GM12874 (cell line): ENCODE measurements at regions not wholly inside any gene's neighbourhood (a gene's known extent, or its start where the extent isn't known, plus 50 kb on each side); places are given as distances from the start of the nearest gene placed in this dataset.

Experiments used
- TF ChIP-seq, protein P1 (sequence below): IDR thresholded peaks from 2 replicates; pipeline ENCODE4 v1.5.1; 2011; ENCODE audit warnings: low read depth, mild to moderate bottlenecking, control low read depth, low read length, moderate library complexity; ENCODE audit not compliant: insufficient read depth

DNA sequence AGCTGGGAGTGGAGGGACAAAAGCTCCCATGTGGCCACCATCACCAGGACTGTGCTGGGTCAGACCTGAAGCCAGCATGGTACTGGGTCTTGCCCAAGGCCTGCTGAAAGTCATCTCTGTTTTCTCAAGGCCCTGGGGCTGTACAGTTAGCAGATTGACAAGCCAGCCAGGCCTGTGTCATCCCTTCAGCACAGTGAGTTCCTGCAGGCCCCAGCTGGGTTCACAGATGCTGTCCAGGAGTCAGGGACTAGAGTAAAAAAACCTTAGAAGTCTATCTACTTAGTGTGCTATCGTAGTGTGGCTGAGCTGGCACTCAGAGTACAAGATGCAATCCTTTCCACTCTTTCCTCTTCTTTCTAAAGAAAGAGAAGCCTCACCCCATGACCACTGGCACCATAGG, 246.0 kb upstream of the NAALADL2 start:
- TF ChIP-seq, protein P1, sequence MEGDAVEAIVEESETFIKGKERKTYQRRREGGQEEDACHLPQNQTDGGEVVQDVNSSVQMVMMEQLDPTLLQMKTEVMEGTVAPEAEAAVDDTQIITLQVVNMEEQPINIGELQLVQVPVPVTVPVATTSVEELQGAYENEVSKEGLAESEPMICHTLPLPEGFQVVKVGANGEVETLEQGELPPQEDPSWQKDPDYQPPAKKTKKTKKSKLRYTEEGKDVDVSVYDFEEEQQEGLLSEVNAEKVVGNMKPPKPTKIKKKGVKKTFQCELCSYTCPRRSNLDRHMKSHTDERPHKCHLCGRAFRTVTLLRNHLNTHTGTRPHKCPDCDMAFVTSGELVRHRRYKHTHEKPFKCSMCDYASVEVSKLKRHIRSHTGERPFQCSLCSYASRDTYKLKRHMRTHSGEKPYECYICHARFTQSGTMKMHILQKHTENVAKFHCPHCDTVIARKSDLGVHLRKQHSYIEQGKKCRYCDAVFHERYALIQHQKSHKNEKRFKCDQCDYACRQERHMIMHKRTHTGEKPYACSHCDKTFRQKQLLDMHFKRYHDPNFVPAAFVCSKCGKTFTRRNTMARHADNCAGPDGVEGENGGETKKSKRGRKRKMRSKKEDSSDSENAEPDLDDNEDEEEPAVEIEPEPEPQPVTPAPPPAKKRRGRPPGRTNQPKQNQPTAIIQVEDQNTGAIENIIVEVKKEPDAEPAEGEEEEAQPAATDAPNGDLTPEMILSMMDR = no peak

DNA sequence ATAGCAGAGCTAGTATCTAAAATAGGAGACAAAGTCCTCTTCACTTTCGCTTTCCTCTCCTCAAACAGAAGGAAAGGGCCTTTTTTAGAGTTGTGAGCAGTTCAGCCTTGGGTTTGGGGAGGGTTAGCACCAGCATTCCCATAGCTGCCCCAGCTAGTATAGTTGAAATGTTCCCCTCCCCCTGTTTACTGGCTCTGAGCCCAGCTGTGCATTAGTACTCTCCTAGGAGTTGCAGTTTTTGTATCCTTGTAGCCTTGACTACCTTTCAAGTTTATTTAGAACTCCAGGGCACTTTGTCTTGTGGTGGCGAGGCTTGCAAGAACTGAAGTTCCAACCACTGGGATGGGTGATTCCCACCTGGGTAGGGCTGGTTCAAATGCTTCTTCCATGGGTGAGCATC, 245.1 kb upstream of the NAALADL2 start:
- TF ChIP-seq, protein P1 = no peak

DNA sequence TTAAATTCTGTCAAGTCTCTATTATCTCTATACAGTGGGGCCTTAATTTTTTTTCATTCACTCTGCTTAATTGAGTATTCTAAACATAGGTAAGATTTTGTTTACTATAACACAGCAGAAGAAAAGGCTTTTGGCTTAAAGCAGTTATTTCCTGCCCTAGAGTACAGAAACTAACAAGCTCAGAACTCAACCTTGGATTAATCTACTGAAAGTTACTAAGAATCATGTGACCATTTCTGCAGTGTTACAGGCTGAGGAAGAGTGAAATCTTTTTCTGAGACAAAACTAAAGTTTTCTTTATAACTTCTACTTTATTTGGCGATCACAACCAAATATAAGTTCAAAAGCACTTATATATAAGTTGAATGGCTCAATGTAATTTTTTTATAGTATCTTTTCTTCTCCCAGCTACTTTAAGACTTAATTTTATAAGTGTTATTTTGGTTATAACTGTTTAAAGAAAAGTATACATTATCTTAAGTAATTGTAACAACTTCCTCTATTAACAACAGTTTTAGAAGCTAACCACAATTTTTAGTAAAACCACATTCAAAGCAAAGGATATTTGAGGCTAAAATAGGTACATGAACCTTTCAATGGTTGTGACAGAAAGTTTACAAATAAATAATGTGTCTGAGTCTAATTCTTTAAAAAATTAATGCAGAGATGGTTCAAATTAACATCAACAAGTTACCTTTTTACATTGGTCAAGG, 240.6 kb upstream of the NAALADL2 start:
- TF ChIP-seq, protein P1 = no peak

DNA sequence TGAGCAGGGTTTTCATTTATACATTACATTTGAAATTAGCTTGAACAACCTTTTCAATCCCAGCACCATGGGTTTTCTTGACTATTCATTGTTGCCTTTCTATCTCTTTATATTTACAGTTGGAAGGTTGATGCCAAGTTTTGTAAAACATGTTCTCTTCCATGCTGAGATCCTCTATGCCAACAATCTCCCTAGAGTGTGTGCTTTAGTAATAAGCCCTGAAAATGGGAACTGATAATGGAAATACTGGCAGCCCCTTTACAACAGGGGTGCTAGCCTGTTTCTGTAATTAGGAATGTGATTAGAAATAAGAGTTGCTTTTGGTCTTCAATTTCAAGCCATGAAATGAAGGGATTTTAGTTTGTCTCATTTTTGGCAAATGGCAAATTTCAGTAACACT, 239.9 kb upstream of the NAALADL2 start:
- TF ChIP-seq, protein P1 = no peak

DNA sequence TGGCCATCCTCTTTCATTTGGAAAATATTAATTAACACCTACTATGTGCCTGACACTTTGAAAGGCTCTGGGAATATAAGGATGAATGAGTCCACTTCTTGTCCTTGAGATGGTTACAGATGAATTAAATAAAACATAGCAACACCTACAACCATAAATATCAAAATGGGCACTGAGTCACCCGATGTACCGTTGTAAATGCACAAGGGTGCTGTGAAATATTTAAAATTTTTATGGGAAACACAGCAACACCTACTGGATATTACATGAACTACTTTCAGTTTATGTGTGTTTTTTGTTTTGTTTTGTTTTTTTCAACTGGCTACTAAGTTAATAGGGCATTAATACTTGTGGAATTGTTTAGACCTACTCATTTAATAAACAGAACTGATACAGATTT, 239.0 kb upstream of the NAALADL2 start:
- TF ChIP-seq, protein P1 = no peak

DNA sequence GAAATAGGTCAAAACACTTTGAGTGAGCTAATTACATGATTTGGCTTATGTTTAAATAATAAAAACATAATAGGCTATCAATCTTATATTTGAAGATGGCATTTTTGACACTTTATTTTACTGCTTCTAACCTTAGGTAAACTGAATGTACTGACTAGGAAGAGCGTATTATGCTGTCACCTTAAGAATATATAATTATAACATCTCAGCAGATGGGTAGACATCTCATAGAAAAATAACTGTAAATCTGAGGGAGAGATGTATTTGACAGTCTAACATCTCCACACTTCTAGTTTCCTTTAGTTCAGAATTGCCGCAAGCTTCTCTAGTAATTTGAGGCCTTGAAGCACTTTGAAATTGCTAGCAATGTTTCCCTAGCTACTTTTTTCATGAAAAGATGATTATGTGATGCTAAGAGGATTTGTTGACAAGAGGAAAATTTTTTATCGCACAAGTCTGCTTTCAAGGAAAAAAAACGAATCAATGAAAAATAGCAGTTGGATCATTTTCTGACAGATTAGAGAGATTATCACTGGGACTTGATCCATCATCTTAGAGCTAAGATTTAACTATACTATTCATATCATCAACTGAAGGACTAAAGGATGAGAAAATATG, 238.2 kb upstream of the NAALADL2 start:
- TF ChIP-seq, protein P1 = no peak

DNA sequence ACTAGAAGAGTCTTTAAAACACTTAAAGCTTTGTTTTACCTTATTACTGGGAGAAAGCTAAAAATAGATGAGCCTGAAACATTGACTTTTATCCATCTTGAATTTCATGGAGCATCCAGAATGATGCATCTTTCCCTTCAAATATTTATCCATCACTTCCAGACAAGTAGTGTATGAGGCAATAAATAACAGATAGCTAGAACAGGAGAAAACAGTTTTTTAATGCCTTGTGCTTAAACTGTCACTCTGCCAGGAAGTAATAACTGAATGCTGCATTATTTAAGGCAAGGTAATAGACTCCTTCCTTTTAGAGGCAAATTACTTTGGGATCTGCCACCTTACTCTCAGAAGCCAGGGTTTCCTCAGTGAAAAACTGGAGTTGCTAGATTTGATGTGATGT, 225.8 kb upstream of the NAALADL2 start:
- TF ChIP-seq, protein P1 = no peak
